NCI-H524 (cell line): ENCODE measurements at regions not wholly inside any gene's neighbourhood (a gene's known extent, or its start where the extent isn't known, plus 50 kb on each side); places are given as distances from the start of the nearest gene placed in this dataset.

Experiments used
- DNase-seq, 2 experiments: peaks; one replicate each; lab custom pipeline; 2025; lab: John Stamatoyannopoulos, UW

DNA sequence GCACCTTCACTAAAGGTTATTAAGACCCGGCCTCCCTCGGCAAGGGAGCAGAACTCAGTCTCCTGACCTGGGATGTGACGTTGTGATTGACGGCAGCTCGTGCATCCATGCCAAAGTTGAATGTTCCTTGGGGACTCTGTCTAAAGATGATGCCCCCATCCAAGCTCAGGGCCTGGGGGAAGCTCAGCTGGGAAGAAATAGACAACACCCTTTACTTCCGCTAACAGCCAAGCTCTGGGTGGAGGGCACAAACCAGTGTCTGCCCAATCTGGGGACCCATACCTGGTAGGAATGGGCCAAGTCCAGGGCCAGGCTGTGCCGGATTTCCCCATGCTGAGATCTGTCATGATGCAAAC lies 95.4 kb downstream of the RMI2 start:
- no peak for DNase-seq

DNA sequence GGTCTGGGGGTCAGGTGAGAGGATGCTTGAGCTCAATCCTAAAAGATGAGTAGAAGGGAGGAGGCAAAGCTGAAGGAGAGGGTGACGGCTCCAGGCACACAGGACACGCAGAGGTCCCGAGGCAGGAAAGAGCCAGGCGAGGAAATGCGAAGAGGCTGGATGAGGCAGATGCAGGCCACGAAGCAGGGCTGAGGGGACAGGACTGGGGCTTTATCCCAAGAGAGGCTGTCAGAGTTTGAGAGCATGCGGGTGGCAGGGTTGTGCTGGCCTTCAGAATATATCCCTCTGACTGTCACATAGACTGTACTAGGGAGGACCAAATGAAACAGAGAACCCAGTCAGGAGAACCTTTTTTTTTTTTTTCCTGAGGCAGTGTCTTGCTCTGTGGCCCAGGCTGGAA lies 100.2 kb downstream of the RMI2 start:
- no peak for DNase-seq

DNA sequence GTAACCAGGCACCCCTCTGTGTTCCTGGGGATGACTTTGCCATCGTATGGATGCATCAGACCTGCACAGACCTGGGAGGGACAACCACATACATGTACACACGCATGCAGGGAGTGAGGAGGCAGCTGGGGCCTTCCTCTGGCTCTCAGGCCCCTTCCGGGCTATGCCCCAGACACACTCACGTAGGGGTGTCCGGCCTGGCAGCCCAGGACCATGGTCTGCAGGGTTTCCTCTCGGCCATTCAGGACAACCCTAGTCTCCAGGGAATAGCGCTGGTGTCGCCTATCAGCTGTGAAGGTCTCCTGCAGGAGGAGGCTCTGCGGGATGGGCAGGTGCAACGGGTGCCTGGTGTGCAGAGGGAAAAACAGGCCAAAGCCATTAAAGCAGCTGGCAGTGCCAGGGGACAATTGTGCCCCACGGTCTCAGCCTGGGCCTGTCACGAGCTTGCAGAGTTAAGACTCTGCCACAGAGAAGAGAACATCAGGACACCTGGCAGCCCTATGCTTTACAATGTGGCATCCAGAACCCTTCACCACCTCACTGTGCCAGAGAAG lies 101.4 kb downstream of the RMI2 start:
- DNase-seq: peak in 1 of 2 experiments; percentile 16

DNA sequence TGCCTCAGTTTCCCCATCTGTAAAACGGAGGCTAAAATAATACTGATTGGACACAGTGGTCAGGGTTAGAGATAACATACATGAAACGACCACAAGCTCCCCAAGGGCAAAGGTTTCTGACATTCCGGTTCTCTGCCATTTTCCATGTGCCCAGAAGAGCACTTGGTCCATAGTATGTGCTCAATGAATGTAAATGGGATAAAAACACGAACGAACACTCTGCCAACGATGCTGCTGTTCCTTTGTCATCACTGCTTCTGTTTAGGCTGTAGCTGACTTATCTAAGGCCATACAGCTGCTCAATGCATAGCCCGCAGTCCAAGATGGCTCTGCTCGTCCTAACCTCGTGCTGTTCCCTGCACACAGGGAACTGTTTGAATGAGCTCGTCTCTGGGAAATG lies 102.0 kb downstream of the RMI2 start:
- DNase-seq: no peak

DNA sequence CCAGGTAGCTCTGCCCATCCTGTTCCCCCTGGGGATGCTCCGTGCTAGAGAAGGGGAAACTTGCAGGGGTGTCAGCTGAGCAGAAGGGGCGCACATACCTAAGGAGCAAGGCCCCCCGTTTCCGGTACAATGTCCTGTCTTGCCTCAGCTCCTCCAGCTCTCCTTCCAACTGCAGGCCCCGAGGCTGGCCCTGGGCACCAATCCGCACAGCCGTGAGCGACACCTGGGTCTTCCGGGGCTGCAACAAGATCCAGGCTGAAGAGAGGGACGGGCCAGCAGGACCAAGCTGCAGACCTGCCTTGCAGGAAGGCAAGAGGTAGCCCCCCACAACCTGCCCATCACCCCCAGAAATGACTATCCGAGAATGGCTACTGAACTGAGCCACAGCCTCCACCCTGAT lies 102.6 kb downstream of the RMI2 start:
- DNase-seq: no peak

DNA sequence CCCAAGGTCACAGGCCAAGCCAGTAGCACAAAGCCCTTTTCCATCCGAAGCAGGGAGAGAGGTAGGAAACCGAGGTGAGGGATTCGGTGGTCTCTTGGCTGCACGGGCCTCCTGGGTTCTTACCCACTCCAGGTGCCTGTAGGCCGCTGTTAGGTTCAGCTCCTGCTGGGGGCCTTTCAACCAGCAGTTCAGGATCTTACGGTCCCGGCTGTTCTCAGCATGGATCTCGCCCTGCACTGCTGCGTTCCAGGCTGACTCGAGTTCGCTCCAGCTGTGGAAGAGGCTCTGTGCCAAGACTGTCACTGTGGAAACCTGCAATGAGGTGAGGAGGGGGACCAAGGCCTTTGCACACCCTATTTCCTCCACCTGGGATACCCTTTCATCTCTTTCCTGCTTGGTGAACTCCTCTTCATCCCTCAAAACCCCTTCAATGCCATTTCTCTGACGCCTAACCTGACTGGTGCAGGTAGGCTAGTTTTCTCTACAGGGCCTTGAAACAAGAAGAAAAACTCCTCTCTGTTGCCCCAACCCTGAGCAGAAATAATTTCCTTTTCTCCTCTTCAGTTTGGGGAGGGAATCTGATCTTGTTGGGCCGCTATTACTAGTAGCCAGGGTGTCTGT lies 103.6 kb downstream of the RMI2 start:
- no peak for DNase-seq

DNA sequence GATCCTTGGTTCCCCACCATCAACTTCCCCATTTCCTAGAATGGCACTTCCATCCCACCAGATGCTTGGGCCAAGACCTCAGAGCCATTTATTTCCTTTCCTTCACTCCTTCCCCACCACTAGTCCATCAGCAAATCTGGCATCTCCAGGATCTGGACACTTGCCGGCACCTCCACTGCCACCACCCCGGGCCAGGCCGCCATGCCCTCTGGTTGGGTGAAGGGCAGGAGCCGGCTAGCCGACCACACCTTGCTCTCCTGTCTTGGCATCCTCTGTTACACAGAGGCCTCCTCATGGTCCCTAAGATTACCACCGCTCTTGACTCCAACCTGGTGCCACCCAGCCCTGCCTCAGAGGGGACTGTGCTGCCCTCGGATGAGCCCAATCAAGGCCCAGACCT lies 104.5 kb downstream of the RMI2 start:
- no peak for DNase-seq

DNA sequence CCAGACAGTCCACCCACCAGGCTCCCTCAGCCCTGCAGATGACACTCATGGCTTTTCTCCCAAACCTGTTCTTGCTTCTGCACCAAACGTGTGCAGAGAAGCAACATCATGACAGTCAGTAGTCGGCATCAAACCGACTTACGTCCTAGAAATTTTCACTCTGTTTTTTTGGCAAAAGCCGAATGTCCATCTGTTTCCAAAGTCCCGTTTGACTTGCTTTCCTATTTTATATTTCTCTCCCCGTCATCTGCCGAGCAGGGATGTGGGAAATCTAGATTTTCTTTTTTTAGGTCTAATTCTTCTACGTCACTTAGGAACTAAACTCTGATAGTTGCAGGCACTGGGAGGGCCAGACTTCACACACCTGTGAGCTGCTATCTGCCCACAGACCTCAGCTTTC lies 104.9 kb downstream of the RMI2 start:
- no peak for DNase-seq

DNA sequence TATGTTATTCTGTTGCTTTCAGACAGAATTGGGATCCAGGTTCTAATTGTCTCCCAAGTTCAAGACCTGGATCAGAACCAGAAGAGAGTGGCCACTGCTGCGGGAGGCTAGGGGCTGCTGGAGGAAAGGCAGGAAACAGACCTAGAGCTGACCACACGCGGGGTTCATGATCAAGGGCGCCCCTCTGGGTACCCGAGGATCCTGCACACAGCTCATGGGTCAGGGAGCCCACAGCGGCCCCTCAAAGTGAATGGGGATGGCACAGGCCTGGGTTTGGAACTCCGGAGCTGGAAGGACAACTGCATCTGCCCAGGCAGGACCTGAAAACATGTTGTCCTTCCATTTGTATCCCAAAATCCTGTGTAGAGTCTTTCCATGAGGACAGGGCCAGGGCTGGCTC lies 107.0 kb downstream of the RMI2 start:
- DNase-seq: no peak

DNA sequence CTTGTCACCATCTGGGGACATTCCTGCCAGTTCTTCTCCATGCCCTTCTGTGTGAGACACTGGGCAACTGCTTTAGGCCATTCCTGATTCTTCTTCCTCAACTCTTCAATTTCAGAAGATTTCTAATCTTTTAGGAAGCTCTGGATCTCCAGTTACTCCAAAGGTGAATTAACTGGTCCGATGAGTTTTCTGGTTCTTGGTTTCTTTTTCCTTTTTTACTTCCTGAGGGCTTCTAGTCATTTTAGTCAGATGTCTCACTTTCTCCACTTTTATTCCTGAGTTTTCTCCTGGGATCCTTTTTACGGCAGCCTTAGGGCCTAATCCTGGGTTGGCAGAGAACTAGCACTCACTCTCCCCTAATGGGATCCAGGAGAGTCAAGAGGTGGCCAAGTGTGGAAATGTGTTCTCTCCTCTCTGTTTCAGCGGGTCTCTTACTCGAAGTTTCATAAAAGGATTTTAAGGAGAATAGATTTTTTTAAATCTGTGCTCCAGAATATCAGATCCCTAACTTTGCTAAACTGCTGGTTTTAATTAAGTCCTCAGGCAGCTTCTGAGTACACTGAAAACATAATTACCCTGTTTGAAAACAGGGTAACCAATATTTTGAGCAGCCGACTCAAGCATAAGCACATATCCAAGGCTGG lies 107.6 kb downstream of the RMI2 start:
- DNase-seq: no peak

DNA sequence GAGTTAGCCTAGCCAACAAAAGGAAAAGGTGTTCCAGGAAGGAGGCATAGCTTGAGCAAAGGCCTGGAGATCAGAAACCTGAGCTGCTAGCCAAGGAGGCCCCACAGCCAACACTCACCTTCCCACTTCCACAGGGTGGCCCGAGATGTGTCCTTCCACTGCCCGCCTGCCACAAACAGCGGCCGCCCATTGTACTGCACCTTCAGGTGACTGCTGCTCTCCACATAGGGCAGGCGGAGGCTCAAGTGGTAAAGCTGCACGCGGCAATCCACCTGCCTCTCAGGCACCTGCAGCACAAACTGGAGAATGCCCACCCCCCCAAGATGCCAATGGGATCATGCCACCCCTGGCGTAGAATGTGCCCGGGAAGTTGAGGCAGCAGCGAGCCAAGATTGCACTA lies 111.5 kb downstream of the RMI2 start:
- DNase-seq: no peak

DNA sequence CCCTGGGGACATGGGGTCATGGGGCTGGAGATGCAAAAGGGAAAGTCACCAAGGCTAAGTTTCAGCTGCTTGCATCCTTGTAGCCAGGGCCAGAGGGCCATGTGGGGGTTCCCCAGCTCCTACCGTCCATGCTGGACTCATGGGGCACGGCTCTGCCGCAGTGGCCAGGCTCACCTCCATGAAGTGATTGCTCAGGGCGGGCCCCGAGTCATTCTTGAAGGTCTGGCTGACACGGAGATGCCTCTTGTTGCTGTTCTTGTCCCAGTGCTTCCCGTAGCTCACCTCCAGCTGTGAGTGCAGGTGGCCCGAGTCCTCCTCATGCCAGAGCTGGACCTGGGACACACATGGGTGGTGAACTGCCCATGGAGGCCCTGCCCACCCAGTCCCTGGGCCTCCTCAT lies 114.5 kb downstream of the RMI2 start:
- no peak for DNase-seq

DNA sequence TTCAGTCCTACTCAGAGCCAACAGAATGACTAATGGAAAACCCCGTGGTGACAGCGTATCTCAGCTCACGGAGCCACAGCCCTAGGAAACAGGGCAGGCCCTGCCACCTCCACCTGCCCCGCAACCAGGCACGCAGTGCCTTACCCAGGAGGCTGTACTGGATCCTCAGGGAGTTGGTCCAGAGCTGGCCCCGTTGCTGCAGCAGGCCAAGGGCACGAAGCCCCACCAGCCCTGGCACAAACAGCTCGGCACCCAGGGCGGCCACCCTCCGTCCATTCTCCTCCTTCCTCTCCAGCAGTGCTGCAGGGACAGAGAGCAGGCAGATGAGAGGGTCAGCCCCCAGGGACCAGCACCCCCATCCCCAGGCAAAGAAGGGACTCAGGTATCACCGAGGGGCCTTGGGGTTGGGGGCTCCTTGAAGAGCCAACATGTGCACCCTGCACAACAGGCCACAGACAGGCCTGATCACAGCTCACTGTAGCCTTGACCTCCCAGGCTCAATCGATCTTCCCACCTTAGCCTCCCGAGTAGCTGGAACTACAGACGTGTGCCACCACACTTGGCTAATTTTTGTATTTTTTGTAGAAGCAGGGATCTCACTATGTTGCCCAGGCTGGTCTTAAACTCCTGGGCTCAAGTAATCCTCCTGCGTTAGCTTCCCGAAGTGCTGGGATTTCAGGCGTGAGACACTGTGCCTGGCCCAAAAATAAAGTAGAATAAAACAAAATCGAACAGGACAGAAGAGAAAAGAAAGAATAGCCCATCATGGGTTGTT lies 115.7 kb downstream of the RMI2 start:
- DNase-seq: no peak

DNA sequence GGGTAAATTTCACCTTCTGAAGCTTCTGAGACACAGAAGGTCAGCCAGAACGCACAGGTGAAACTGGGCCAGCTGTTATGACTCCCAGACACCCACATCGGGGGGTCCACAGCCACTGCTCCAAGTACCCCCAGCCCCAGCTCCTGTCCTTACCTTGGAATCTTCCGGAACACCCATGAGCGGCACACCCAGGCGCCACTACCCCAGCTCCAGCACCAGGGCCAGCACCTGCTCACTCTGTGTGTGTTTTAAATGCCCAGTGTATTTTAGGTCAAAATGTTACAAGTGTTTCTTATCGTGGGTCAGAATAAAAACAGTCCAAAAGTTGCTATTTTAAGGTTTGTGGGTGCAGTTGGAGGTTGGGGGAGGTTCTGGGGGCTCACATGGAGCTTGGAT lies 116.3 kb downstream of the RMI2 start:
- no peak for DNase-seq

DNA sequence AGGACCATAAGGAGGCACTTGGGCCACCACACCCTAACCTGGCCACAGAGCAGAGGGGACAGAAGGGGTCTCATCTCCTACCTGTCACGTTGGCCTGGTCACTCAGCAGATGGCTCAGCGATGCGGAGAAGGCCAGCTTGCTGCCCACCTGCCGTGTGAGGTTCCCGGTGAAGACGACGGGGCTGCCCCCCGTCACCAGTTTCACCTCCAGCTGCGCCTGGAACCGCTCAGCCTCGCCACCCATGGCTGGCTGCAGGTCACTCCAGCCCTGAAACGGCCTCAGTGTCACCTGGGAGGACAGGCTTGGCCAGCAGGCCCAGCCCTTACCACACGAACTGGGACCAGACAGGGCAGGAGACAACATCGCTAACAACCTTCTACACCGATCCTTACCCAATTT lies 116.8 kb downstream of the RMI2 start:
- no peak for DNase-seq

DNA sequence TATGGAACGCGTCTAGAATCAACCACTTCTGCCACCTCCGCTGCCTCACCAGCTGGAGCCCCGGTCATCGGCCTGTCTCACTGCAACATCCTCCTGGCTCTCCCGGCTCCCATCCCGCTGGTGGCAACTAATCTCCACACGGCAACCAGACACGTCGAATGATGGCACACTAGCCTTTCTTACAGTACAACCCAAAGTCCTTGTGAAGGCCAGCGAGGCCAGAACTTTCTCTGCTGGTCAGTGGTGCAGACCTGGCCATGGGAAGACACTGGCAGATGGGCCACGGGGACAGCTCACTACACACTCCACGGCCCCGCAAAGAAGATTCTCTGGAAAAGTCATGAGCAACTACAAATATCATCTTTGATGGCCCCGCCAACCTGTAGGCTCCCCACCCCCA lies 117.6 kb downstream of the RMI2 start:
- no peak for DNase-seq

DNA sequence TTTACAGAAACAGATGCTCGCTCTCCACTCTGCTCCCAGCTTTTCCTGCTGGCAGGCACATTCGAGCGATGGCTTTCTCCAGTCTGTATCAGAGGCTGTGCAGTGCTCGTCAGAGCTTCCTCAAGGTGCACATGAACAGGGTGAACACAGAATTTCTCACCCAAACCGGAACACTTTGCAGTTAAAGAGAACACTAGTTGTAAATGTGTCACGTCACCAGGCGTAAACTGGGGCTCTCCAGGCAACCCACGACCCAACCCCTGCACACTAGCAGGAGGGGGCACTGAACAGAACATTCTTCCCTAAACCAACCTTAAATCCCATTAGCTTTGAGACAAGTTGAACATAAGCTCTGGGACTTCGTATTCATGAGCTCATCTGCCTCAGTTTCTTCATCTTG lies 119.0 kb downstream of the RMI2 start:
- no peak for DNase-seq

DNA sequence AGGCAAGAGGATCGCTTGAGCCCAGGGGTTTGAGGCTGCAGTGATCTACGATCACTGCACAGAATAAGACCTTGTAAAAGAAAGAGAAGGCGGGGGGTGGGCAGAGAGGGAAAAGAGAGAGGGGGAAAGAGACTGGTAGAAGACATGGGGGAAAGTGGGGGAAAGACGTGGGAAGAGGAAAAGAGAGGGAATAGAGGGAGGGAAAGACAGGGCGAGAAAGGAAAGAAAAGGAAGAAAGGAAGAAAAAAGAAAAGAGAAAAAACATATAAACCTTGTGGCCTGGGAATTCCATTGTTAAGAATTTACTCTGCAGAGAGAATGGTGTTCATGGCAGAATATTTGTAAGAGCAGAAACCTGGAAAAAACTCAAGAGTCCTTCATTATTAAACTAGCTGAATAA lies 120.4 kb downstream of the RMI2 start:
- DNase-seq: no peak

DNA sequence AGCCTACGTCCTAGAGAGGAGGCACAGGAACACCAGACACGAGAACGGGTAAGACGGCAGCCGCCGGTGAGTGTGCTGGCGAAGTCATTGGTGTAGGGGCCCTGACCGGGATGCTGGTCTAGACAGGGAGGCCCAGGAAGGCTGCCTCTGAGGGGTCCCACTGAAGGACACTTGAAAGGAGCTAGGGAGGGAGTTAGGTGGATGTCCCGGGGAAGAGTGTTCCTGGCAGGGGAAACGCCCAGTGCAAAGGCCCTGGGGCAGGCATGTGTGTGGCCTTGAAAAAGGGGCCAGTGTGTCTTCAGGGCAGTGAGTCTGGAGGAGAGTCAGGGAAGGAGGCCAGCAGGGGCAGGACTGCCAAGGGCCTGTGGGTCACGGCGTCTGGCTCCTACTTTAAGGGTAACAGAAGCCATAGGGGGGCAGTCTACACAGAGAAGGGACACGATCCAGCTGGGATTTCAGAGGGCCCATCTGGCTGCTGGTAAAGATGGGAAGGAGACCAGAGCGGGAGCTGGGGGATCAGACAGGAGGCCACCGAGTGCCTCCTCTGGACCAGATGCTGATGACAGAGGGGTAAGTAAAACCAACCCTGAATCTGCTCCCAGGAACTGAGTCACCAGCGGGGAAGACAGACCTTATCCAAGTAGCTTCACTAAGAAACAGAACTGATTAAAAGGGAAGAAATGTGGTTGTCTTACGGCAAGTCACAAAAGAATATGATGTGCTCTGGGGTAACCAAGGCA lies 115.9 kb downstream of the LITAF start:
- peak; percentile 46 to 82 for DNase-seq

DNA sequence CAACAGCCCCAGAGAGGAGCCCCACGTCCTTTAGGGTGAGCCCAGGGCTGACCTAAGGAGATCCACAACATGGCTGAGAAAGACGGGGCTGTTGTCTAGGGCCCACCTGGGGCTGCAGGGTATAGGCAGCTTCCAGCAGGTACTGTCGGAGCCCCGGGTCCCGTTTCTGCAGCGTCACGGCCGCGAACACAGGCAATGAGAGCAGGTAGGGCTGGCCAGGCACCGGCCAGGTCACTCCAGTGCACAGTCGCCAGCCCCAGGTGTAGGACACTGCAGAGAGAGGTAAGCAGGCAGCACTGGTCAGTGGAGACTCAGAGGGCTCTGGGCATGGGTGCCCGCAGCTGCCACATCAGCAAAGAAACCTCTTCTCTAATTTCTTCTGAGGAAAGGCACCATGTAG lies 115.2 kb downstream of the LITAF start:
- DNase-seq: no peak

DNA sequence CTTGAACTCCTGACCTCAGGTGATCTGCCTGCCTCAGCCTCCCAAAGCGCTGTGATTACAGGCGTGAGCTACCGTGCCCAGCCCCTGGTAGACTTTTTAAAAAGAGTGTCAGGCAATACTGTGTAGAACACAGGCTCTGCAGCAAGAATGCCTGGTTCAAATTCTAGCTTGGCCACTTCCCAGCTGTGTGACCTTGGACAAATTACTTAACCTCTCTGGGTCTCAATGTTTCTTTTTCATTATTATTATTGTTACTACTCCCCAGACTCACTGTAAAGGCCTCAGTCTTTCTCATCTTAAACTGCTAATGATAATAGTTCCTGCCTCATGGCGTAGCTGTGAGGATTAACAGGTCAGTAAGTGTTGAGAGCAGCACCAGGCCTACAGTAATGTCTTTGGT lies 114.3 kb downstream of the LITAF start:
- DNase-seq: no peak

DNA sequence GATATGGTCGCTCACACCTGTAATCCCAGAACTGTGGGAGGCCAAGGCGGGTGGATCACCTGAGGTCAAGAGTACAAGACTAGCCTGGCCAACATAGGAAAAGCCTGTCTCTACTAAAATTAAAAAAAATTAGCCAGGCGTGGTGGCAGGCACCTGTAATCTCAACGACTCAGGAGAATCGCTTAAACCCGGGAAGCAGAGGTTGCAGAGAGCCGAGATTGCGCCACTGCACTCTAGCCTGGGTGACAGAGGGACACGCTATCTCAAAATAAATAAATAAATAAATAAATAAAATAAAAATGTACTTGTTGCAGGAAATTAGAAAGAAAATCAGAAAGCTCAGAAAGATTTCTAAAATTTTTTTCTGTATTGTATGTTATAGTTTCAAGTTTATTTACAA lies 113.9 kb downstream of the LITAF start:
- no peak for DNase-seq

DNA sequence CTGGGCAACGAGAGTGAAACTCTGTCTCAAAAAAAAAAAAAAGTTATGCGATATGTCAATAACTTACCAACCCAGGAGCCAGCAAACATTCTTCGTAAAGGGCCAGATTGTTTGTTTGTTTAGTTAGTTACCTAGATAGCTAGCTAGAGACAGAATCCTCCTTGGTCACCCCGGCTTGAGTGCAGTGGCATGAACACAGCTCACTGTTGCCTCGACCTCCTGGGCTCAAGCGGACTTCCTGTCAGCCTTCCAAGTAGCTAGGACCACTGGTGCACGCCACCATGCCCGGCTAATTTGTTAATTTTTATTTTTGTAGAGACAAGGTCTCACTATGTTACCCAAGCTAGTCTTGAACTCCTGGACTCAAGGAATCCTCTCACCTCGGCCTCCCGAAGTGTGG lies 113.0 kb downstream of the LITAF start:
- no peak for DNase-seq
